HG02973 (cell line): ENCODE measurements at regions not wholly inside any gene's neighbourhood (a gene's known extent, or its start where the extent isn't known, plus 50 kb on each side); places are given as distances from the start of the nearest gene placed in this dataset.
"Not testable (repeated sequence)": the region's sequence is repeated elsewhere in the genome, so short reads cannot be mapped to it uniquely, and the experiment has no call there.

Source experiments
- ATAC-seq: cut with Tn5 transposase; IDR thresholded peaks from one replicate; pipeline ENCODE4 v1.9.1; 2021; ENCODE audit warnings: moderate library complexity; ENCODE audit not compliant: unreplicated experiment

DNA sequence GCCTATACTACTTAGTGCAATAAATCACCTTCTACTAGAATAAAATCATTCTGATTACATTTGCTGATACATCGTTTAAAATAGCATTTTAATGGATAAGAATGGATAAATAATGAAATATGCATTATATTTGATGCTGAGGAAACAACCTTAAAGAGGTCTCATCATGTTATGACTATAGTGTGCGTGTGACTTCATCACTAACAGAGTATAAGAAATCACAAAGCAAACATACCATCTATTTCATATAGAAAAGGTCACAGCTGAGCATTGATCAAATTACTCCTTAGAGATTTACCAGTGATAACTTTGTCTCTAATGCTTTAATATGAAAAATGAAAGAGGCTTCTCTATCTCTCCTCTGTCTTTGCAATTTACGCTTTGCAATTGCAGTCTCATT is 1620.3 kb upstream of the SLC10A2 start:
- no peak for ATAC-seq

DNA sequence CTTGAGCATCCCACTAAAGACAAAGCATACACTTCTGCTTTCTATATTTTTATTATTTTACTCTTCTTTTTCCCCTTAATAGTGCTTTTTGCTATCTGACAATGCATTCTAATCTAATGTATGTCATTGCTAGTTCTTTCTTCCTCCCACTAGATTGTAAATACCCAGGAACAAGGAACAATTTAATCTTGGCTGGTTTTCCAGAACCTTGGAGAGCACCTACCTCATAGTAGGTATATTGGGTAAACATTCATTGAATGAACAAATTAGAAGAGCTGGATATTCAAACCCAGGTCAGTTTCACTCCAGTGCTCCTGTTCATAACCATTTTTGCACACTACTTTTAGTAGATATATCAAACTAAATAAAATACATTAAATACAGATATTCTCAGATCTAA is 1617.6 kb upstream of the SLC10A2 start:
- ATAC-seq: no peak

DNA sequence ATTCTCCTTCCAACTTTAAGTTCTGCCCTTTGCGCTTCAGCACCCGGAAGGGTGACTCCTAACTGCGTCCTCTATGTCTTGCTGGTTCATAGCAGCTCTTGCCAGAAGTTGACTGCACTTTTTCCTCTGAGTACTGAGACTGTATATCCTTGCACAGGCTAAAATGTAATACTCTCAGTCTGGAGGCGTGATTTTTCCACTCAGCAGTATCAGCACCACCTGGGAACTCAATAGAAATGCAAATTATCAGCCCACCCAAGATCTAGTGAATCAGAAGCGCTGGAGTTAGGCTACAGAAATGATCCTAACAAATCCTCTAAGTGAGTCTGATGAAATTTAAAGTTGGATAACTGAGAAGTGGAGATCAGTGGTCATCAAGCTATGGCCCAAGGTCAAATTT is 1611.9 kb upstream of the SLC10A2 start:
- ATAC-seq: no peak

DNA sequence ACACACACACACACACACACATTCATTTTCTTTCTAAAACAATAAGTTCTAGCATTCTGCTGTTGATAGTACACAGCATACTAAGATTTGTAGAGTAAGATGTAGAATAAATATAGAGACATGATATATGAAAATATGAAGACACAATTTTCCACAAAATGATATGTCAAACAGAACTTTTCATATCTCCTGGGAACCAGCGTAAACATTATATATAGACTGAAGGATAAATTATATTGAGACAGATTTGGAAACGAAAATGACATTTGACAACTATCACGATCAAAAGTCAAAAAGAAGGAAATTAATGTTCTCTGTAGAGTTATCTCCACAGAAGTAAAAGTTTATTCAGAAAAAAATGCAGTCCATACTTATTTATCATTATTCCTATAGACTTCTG is 1605.7 kb upstream of the SLC10A2 start:
- ATAC-seq: no peak

DNA sequence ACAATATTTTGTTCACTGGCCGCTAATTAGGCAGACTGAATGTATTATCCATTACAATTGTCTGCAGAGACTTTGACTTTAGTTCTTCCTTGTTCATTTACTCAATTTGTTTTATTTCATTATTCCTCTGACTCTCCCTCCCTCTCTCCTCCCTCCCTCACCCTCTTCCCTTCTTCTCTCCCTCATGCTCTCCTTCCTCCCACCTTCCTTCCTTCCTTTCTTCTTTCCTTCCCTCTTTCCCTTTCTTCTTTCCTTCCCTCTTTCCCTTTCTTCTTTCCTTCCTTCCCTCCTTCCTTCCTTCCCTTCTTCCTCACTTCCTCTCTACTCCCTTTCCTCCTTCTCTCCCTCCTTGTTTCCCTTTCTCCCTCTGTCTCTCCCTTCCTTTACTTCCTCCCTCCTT is 1591.0 kb upstream of the SLC10A2 start:
- no peak for ATAC-seq

DNA sequence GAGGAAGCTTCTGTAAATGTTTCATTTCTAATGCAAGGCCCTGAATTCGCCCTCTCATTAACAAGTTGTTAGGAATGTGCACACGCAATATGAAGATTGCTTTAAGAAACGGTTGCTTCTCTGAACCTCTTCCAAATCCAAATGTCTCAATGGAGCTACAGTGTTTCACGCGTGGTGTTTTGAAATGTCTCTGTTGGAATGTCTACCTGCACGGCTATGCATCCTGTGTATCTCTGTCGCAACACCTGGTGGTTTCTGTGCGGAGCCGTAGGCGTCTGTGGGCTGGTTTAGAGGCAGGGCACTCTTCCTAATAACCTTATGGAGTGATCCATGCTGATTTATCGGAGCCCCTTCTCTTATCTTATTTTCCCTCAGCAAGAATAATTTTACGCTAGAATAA is 1584.2 kb upstream of the SLC10A2 start:
- no peak for ATAC-seq

DNA sequence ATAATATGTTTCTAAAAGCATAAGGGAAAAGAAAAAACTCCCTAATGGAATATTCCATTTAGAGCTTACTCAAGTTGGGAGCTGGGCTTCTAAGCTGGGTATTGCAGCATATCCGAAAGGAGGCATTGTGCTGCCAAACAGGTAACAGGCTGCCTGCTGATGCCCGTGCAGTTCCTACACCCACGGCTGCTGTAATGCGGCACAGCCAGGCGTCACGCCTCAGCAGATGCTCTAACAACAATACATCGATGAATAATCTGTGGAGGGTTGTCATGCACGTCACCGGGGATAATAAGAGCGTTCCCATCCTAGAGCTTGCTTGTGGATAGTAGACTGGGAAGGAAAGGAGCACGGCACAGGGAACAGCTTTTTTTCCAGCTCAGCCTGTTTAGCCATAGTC is 1582.1 kb upstream of the SLC10A2 start:
- ATAC-seq: no peak

DNA sequence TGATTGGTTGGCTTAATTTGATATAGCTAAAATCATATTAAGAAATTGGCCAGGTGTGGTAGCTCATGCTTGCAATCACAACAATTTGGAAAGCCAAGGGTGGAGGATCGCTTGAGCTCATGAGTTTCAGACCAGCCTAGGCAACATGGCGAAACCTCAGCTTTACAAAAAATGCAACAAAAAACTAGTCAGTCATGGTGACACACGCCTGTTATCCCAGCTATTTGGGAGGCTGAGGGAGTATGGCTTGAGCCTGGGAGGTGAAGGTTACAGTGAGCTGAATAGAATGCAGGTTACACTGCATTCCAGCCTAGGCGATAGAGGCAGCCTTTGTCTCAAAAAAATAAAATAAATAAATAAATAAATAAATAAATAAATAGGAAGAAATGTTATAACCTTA is 1579.6 kb upstream of the SLC10A2 start:
- ATAC-seq: no peak

DNA sequence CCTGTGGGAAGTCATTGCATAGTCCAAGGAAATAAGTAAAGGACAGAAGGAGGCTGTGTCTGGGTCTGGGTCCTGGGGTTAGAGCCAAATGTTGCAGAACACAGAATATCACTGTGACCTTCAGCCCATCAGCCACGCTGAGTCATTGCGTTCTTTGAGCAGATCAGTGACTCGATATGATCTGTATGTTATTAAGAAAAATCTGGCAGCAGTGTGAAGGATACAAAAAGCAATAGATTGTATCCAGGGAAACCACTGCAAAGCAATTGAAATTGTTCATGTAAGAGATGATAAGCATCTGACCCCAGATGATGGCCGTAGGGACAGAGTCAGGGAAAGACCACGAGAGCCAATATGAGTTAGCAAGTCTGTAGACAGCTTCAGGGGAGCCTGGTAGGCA is 1575.1 kb upstream of the SLC10A2 start:
- ATAC-seq: no peak

DNA sequence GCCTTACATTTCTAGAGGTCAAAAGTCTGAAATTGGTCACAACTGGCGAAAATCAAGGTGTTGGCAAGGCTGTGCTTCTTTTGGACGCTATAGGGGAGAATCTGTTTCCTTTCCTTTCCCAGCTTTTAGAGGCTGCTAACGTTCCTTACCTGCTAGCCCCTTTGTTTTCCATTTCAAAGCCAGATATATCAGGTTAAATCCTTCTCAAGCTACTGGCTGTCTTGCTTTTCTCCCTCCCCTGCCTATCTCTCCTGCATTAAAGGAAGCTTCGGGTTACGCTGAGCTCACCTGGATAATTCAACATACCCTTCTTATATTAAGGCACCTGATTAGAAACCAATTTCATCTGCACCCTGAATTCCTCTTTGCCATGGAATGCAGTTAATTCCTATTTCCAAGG is 1569.7 kb upstream of the SLC10A2 start:
- no peak for ATAC-seq

DNA sequence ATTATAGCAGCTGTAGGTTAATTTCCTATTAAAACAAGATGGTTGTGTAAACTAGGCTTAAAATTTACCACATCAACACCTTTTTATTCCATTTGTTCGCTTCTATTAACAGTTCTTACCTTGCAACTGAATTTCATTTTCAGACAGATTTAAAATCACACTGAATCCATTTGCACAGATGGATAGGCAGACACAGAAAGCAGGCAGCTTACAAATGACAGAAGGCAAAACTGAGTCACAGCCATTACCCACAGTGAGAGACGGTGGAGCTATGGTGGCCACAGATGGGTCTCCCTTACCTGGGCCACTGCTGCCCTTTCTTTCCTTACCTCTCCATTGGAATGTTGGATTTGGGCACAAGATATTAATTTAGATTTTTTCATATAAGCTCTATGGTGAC is 1567.8 kb upstream of the SLC10A2 start:
- ATAC-seq: no peak

DNA sequence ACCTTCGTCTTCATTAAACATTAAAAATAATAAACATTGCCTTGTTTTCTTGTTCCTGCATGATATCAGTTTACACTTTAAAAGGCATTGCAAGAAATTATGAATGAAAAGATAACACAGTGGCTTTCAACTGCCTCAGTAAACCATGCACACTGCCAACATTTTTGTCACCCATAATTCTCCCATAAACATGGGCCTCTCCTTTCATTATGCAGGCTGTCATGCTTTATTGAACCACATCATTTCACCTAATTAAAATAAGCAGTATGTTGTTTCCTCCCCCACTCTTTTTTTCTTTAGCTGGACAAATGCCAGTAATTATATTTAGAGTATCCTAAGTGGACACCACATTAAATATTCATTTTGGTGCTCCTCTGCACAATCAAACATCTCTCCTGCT is 1566.5 kb upstream of the SLC10A2 start:
- no peak for ATAC-seq

DNA sequence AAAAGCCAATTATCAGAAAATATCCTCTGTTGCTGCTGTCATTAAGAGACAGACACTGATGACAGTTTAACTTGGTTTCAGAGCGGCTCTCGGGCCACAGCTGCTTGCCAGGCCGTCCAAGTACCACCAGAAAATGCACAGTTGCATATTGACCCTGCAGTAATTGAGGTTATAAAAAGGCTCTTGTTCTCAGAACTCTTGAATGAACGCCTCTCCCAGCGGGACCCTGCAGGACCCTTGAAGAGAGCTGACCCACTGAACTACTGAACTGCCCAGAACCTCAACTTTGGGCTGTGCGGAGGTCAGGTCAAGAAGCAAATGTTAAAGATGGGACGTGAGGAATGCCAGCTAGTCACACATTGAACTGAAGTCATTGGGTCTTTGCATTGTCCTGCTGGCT is 1559.0 kb upstream of the SLC10A2 start:
- no peak for ATAC-seq

DNA sequence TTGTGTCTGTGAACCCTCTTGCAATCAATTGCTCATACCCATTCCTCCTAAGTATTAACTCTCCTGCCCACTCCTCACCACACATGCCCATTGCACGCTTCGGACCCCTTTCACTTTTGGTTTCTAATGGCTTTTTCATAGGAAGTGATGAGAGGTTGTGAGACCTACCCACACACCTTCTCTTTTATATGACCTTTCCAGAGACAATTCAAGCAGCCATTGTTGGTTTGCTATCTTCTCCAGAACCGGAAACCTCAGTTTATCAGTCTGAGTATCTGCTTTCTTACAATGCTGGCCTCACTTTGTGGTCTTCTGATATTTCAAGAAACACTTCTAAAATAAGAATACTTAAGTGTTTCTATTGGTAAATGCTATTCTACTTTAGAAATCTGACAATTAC is 1550.8 kb upstream of the SLC10A2 start:
- ATAC-seq: no peak

DNA sequence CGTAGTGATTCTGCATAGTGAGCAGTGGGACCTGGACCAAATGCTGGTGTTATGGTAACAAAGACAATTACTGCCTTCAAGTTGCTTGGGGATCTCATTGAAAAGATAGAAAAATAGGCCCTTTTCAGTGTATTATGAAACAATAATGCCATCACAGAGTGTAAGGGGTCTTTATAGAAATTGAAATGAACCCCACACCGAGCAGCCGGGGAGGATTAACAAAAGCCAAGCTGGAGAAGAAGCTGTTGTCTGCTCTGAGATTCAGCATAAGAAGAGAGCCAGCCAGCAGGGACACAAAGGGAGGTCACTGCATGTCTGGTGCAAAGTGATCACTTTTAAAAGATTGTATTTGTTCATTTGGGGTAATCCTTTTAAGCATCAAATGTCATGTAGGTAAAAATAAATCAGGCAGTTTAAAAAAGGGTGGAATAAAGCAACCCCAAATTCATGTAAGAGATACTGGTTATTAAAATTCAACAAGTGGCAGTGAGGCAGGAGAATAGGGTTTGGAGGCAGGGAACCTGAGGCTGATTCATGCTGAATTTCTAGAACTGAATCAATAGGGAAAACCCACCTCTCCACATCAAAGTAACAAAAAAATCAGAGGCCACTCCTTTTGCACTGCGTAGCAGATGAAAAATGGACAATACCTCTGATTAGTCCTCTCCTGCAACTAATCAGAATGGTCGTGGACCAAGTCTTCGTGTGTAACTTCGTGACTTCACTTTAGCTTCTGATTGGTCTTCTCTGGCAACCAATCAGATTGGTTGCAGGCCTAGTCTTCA is 1548.3 kb upstream of the SLC10A2 start:
- no peak for ATAC-seq

DNA sequence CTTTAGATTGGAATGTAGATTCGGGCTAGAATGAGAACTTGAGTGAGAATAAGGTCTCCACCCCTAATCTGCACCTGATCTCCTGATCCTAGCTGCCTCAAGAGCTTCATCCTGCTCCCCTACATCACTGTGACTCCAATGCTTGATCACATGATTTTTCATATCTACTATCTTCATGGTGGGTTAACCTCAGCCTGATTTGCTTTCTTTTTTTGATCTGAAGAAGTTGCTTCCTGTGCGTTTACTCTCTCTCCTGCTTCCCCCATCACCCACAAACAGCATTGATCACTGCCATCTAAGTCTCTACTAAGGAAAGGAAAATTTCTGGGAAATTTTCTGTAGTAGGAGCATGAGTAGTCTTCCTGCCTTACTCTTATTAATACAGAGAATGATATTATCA is 1542.1 kb upstream of the SLC10A2 start:
- ATAC-seq: no peak

DNA sequence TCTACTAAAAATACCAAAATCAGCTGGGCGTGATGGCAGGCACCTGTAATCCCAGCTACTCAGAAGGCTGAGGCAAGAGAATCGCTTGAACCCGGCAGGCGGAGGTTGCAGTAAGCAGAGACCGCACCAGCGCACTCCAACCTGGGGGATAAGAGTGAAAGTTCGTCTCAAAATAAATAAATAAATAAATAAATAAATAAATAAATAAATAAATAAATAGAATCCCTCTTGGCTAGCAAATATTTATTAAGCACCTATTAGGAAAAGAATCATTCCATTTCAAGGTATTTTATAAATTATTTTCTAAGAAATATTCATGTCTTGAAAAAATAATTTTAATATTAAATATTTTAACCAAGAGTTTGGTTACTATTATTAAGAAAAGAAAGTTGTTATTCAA is 1539.2 kb upstream of the SLC10A2 start:
- not testable (repeated sequence) for ATAC-seq

DNA sequence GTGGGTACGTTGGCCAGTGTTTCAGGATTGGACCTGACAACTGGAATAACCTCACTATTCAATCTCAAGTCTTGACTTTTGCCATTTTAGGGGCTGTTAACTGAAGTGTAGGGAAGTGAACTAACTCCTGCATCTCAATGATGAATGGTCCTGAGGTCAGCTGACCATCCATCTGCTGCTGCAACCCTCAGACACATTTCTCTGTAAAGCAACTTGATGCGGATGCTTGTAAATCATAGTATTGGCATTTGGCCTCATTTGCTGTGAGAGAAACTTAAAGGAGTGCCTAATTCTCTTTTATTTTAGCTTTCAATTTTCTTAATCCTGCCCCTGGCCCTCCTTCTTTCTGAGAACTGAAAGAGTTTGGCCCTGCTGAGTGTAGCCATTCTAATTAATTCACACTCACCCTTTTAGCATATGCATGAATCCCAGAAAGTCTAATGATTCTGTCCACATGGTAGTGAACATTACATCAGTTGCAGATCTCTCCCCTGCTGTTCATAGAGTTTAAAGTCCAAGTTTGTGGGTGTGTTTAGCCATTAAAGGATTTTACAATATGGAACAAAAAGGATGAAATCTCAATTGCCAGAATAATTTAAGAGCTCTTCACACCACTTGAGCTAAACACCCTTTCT is 1531.4 kb upstream of the SLC10A2 start:
- ATAC-seq: no peak

DNA sequence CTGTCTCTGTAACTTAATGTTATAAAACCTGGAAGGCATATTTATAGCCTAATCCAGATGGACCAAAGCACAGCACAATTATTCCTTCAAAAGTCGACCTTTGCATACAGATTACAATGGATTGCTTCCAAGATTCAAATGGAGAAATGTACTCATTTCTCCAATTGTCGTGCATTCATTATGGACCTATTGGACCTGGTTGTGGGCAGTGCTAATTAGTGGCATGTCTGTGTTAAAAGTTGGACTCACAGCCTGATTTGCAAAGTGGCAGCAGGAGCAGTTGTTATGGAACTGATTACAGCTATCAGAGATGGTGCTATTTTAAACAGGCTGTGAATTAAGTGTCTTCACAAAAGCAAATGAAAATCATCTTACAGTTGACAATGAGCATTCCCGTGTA is 1529.3 kb upstream of the SLC10A2 start:
- no peak for ATAC-seq

DNA sequence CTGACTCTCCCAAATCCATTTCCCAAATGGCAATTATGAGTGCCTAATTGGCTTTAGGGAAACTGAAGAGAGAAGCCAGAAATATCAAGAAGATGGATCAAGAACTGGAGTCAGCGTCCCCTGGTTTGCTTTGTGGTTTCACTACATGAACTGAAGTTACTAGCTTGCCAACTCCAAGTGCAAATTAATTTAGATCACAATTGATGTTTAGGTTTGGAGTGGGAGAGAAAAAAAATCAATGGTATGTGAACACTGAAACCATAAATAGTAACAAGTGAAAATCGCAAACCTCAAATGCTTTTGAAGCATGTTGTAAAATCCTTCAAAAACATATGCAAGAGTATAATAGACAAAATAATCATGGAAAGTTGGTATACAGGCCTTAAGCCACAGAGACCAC is 1528.6 kb upstream of the SLC10A2 start:
- no peak for ATAC-seq

DNA sequence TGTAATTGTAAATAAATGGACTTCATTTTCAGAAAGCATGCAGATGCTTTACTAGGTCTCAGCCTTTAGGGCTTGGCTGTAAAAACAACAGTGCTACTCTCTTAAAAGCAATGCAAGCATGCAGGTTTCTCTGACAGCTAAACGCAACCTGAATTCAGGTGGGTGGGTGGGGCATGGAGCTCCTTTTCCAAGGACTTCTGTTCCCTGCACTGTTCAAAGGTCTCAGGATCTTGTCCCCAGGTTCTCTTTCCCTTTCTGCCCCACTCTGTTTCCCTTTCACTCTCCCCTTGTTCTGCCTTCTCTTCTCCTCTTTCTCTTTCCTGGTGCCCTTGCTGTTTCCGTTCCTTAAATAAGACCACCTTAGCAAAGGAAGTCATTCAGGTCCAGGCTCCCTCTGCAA is 1527.5 kb upstream of the SLC10A2 start:
- no peak for ATAC-seq

DNA sequence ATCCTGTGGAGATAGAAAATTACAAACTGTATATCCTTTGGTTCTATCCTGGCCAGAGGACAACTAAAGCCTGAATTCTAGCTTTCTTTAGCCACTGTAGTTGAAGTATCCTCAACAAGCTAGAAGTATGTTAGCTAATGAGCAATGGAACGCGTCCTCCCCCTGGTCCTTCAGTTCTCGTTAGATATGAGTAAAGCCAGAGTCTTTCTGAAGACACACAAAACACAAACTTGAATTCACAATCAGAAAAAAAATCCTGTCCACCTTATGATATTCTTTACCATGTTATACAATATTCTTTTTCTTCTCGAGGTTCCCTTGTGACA is 1527.0 kb upstream of the SLC10A2 start:
- no peak for ATAC-seq
